Prostate gland (tissue), 2 donors: ENCODE measurements at regions not wholly inside any gene's neighbourhood (a gene's known extent, or its start where the extent isn't known, plus 50 kb on each side); places are given as distances from the start of the nearest gene placed in this dataset.

Experiments
- CTCF ChIP-seq, 4 experiments: fragments of 200-600 bp in 2 of 4; fragments of 450-650 bp in 2 of 4; sonication (generic) in 2 of 4; IDR thresholded peaks; 1 replicate in 3 of 4; 2 replicates in 1 of 4; pipeline ENCODE4 v1.5.1; 2016 to 2019; ENCODE audit warnings: antibody characterized with exemption in 4 of 4, mild to moderate bottlenecking in 2 of 4, moderate library complexity in 2 of 4
- POLR2A ChIP-seq: fragments of 450-650 bp; IDR thresholded peaks from one replicate; pipeline ENCODE4 v1.6.1; 2016; ENCODE audit warnings: antibody characterized with exemption, mild to moderate bottlenecking
- POLR2AphosphoS5 ChIP-seq: sonication (generic); formaldehyde crosslinking; IDR thresholded peaks from one replicate; pipeline ENCODE4 v1.6.1; 2017; ENCODE audit warnings: antibody characterized with exemption

- TF ChIP-seq CTCF (IDR thresholded peaks at IDR 0.05) (no peak), POLR2AphosphoS5 (no peak), POLR2A (no peak)
These were observed 69.8 kb upstream of the KMT2C start for GRCh38 chr7:152505606-152506005.
